HG03280 (cell line): ENCODE measurements at regions not wholly inside any gene's neighbourhood (a gene's known extent, or its start where the extent isn't known, plus 50 kb on each side); places are given as distances from the start of the nearest gene placed in this dataset.
"Not testable (repeated sequence)": the region's sequence is repeated elsewhere in the genome, so short reads cannot be mapped to it uniquely, and the experiment has no call there.

Source experiments
- ATAC-seq: cut with Tn5 transposase; IDR thresholded peaks from one replicate; pipeline ENCODE4 v1.9.1; 2021; ENCODE audit warnings: mild to moderate bottlenecking, moderate library complexity; ENCODE audit not compliant: unreplicated experiment

DNA sequence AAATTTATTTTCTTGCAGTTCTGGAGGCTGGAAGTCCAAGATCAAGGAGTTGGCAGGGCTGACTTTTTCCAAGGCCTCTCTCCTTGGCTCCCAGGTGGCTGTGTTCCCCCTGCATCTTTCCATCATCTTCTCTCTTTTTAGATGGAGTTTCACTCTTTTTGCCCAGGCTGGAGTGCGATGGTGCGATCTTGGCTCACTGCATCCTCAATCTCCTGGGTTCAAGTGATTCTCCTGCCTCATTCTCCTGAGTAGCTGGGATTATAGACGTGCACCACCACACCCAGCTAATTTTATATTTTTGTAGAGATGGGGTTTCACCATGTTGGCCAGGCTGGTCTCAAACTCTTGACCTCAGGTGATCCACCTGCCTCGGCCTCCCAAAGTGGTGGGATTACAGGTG lies 411.1 kb downstream of the RPS24 start:
- not testable (repeated sequence) for ATAC-seq

DNA sequence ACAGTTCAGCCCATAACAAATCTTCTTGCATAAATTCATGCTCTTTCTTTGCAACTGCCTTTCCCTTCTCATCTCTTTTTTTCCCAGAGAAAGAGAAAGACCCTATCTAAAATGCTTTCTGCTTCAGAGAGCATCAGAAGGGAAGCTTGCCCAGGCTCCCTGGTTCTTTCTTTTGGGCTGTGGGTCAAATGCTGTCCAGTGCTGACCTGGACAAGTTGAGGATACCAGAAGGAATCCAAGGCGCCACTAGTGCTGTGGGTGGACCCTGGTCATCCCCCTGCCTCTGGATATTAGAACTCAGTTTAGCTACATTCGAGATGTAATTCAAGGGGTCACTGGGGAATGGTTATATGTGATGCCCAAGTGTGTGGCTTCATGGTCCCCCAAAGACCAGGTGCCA lies 411.6 kb downstream of the RPS24 start:
- no peak for ATAC-seq

DNA sequence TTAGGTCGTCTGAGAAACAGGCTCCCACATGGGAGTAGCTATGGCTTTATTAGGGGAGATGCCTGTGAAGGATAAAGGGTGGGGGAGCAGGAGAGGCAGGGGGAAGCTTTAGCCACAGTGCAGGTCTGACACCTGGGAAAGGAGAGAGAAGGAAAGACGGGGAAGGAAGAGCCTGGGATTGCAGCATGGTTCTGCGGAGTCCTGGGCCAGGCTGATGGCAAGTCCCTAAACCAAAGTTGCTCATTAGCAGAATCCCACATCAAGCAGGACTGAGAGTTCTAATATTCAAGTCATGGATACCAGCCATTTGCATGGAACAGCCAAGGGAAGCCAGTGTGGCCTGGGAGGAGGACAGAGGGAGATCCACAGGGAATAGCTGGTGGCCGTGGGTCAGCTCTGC lies 414.8 kb downstream of the RPS24 start:
- no peak for ATAC-seq

DNA sequence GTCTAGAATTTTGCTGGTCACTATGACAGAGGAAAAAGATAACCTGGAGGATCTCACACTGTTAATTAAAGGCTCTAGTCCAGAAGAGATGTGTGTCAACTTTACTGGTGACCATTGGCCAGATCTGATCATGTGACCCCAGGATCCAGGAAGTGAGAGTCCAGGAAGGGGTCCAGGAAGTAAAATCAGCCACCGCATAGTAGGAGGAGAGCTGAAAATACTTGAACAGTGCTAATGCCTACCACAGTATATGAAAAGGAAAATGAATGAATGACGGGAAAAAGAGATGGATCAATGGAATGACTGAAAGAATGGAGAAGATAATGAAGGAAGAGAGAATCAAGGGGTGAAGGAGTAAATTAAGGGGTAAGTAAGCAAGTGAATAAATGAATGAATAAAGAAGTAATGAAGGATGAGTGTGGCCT lies 415.3 kb downstream of the RPS24 start:
- no peak for ATAC-seq

DNA sequence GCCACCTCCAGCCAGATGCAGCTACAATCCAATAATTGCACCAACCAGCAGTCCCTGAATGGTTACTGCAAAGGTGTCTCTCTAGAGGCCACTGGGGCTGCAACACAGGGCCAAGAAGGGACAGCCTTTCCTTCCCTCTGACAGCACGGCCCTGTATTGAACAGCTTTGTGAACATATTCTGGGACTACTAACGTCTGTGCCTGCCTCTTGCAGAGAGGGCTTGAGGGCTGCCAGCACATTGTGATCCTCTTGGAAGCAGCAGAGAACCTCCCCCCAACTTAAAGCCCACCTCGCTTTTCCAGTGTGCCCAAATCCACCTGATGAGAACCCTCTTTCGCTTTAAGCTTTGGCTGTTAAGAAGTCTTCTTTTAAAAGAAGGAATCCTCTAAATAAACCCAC lies 415.9 kb downstream of the RPS24 start:
- ATAC-seq, result no peak

DNA sequence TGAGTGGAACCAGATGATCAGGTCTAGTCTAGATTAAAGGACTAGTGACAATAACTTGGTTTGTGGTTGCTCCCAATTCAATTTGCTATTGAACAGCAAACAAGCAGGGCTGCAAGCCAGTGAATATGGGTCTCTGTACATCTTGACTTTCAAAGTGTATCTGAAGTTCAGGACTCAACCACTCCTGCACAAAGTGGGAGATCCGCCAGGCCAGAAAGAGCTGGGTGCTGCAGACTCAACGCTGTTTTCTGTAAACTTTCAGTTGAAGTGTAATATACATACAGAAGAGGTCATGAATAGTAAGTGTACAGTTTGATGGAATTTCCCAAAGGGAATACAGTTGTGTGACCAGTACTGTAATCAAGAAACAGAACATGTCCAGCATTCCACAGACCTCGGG lies 416.6 kb downstream of the RPS24 start:
- no peak for ATAC-seq

DNA sequence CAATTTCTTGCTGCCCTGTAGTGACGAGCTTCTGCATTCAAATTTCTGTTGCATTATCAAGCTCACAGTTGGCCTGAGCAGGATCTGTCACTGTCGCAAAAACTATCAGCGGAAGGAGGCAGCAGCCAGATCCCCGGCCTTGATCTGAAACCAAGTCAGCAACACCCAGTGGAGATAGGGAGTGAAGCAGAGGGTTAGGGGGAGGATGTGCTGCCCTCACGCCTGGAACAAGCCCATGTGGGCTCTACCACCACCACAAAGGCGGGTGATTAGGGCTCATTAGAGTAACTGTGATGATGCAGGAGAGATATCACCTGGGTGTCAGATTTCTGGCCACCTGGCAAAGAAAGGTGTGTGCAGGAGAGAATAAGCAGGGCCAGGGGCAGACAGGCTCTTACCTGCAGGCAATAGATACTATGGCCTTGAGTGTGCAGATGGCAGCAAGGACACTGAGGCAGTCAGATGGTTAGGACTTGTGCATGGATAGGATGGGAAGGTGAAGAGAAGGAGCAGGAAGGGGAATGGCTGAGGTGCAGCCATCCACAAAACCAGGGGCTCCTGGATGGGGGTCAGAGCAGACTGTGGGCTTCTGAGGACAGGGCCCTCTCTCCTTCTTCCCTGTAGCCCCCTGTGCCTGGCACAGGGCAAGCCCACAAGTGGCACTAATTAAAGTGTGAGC lies 417.3 kb downstream of the RPS24 start:
- ATAC-seq, result no peak

DNA sequence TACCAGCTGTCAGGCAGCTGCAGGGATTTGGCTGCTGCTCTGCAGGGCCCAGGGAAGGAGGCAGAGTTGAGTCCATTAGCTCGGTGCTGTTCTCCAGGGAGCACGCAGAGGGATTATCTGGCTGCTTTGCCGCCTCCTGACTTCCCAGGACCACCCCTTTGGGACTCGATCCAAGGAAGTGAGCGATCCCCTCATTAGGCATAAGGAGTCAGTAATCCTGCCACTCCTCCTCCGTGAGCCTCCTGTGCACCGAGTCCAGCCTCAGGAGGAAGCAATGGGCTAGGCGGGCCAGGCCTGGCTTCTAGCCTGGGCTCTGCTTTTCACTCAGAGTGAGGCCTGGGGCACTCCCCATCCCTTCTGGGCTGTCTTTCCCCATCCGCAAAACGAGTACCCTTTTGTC lies 417.9 kb downstream of the RPS24 start:
- ATAC-seq, result no peak

DNA sequence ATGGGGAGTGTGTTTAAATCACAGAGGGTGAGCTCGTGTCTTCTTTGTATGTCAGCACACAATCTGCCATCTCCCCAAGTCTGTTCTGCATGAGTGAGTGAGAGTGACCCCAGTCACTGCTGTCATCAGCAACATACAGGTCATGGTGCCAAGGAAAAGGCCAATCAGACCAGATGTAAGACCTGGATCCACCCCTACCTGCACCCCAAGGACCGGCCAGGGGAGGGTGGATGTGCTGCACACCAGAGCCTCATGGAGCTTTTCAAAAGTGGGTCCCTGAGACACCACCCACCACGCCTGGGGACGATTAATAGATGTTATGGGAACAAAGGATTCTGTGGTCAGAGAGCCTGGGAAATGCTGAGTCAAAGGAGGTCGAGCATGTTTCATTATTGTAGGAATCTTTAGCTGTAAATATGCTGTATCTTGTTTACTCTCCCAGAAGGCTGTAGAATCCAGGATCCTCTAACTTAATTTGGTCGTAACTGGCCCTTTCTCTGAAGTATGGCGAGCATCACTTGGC lies 420.5 kb downstream of the RPS24 start:
- no peak for ATAC-seq

DNA sequence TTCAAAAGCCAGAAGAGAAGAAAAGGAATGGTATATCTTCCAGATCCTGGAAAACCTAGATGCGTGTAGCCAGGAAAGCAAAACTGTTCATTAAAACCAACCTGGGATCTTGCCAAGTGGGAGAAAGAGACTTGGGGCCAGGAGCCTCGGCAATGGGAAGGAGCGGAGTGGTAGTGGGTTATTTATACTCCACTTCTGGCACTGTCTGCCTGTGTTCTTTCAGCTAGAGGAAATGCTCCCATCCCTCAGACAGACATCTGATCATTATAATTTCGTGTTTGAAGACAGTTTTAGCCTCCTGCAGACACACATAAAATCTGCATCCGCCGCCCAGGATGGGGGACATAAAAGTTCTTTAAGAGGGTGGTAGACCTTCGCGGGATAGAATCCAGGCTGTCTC lies 421.6 kb downstream of the RPS24 start:
- no peak for ATAC-seq

DNA sequence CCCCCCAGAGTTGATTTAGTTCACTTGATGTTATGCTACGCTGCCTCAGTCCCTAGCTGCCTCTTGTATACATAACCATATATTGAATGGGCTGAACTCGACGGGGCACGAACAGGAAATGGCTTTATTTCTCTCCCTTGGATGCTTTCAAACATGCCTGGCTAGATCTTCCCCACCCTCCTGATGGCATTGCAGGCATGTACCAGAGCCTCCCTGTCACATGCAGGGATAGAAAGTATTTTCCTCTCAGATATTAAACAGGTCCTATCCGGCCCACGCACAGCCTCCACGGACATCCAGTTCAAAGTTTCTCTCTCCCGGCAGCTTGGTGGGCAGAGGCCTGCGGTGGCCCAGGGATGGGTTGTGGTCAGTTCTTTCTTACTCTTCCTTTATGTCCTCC lies 422.1 kb downstream of the RPS24 start:
- no peak for ATAC-seq

DNA sequence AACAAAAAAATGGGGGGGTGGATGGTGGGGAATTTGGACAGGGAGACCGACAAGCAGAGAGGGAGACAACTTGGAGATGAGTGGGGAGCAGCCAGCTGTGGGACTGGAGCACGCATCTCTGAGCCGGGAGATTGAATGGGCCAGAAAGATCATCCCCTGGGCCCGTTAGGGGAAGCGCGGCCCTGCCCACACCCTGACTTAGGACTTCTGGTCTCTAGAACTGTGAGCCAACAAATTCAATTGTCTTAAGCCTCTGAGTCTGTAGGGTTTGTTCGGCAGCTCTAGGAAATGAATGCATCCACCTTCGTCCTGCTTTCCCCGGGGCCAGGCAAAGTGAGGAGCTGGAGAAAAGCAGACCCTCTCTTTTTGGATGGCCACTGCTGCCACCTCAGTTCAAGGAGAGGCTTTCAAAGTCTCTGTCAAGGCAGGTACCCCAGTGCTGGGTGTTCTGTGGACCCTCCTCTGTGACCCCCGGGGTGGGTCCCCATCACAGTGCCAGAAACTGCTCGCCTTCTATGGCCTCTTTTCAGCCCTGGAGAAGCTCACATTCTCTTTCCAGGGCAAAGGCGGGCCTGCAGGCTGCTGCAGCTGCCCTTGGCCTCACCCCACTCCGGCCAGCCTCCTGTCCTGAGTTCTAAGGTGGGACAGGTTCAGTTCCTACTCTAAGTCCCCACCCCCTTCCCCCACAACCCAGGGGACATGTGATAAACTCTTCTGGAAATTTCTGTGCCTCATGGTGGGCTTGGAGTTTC lies 423.2 kb downstream of the RPS24 start:
- no peak for ATAC-seq

DNA sequence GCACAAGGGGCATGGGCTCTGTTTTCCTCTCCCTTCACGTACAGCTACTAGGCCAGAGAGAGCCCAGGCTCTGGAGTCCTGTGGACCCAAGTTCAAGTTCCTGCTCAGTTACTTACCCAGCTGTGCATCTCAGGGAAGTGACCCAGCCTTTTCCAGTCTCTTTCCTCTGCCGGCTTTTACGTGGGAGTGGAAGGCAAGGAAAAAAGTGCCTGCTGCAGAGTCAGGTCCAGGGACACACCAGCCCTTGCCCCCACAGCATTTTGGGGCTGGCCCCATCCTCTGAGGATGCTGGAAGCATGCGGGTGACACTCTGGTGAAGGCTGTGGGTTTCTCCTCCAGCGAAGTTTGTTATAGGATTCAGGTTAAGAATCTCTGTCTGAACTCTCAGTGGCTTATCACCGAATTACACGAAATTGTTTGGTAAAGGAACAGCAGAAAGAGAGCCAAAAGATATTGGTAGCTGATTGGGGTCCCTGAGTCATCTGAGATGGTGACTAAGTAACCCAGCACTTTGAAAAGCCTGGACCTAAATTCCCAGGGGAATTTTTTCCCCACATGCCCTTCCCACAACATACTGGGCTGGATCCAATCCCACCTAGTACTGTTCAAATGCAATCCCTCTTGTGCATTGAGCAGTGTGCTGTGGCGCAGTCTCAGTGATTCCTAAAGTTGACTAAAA lies 424.3 kb downstream of the RPS24 start:
- ATAC-seq, result no peak

DNA sequence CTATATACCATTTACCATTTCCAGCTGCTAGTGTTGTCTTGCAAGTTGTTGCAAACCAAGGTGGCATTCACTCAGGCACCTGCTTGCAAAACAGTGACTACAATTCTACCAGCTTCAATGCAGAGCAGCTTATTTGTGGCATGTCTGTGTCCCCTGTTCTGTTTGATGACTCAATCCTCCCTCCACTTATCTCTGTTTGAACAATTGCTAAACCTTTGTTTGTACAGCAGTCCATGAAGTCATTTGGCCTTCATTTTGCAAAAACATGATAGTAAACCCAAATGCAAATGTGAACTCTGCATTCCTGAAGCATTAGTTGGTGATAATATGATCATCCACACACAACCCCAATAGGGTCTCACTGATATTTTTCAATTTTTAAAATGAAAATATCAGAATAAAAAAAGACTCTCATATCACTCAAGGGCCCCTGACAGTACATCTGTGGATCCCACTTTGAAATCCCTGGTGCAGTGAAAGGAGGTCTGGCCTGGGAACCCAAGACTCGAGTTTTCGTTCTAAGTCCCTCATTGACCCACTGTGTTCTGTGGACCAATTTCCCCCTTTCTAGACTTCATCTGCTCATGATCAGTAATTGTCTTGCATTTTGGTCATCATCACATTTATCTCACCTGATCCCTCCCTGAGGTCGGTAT lies 425.4 kb downstream of the RPS24 start:
- no peak for ATAC-seq

DNA sequence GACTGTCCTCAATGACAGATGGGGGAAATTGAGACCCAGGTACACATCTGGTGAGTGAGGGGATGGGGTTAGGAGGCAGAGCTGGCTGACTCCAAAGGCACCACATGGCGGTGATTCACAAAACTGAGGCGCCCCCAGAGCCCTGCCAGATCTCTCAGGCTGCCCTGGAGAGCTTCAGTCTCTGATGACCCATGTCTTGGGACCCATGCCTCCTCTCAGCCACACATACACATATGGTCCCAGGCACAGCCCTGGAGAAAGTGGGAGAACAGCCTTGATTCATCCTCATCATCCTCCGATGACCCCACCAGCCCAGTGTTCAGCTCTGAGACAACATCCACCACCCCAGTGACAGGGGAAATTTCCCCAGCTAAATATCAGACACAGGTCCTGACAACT lies 426.0 kb downstream of the RPS24 start:
- ATAC-seq, result no peak

DNA sequence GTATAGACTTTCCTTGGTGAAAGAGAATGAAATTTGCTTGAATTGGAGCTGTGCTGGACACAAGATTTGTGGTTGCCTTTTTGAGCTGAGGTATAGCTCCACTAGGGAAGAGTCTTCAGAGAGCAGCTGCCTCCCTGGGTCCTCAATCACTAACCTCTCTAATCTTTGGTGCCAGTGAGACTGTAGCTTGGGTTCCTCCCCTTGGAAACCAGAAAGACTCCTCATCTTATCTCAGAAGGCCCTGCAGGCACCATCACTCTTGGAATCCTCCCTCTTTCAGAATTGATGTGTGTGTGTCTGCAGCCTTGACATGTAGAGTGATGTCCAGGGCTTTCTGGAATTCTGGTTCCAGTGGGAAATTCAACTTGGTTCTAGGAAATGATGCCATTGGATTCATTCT lies 426.5 kb downstream of the RPS24 start:
- no peak for ATAC-seq

DNA sequence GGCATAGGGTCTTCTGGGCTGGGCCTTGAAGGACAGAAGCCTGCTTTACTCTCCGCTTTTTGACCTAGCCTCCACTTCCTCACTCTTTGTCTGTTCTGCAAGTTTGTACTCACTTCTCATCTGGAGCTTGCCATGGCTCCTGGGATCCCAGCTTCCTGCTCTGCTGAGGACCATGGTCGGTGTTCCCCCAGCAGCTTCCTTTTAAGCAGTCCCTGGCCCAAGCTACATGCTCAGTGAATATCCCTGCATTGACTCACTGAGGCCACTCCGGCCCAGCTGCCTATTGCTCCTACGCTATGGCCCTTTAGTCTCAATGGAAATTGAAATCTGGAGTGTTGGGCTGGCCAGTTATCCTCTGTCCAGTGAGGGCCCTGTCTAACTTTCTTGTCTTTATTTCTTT lies 427.7 kb downstream of the RPS24 start:
- no peak for ATAC-seq

DNA sequence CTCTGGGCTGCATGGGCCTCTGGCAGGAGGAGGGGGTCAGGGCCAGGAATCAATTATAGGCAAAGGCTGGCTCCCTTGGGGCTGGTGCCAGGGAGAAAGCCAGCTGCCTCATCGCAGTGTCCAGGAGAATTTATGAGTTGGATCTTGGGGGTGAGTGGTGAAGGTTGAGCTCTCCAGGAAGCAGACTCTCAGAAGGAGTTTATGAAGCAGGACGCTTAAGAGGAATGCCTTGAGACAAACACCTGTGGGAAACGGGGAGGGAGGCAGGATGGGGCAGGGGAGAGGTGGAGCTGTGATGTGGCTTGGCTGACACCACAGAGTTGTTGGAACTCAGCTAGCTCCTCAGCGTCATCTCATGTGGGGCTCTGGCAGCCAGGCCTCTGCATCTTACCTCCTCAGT lies 428.5 kb downstream of the RPS24 start:
- ATAC-seq, result no peak

DNA sequence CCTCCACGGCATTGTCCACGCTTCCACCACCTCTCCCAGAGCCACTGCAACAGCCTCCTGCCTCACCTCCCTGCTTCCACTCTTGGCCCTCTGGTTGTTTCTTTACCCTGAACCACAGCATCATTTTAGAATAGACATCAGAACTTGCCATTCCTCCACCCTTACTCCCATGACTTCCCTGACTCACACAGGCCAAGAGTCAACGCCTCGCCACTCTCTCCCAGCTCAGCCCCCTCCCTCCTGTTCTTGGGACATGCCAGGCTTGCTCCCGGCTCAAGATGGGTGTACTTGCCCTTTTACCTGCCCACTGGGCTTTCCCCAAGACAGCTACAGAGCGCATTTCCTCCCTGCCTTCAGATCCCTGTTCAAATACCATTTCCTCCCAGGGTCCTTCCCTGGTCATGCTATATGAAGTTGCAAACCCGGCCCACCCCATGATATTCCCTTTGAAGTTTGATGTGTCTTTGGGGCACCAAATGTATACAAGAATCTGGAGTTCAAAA lies 429.1 kb downstream of the RPS24 start:
- ATAC-seq, result no peak

DNA sequence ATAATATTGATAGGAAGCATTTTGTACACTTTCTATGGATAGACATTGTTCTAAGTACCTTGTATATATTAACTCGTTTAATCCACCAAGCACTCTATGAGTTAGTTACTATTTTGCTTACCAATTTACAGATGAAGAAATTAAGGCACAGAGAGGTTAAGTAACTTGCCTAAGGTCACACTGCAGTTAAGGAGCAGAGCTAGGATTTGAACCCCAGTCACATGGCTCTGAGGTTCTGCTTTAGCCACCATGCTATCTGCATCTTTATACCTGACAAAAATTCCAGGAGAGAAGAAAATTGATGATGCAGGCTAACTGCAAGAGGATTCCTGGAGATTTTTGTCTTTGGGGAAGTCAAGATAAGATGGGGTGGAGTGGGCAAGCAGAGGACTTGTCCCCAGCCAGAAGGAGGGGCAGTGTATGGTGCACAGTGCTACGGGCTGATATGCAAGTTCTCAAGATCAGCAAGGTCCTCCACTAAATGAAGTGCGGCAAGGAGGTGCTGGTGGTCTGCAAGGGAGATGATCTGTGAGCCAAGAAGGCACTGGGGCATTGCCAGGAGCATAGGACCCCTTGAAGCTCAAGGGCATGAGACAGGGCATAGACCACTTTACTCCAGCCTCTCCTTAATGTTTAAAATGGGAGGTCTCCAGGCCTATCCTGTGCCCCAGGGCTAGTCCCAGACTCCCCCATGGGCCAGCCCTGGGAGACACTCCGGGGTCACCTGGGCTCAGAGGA lies 430.6 kb downstream of the RPS24 start:
- ATAC-seq, result no peak

DNA sequence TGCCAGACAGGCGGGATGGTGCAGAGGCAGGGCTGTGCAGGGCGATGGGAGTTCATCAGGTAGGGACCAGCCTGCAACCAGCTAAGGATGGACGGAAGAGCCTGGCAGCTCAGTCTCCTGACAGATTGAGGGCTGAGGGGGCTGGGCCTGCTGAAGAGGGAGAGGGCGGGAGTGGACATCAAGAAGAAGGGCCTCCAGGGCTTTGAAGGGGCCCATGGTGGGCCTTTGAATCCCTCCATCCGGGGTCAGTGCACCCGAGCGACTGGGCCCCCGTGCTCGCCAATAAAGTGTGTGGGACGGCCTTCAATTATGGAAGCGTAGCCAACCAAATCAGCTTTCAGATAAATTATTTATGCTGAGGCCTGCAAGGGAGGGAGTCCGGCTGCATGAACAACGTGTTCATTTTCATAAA lies 431.2 kb downstream of the RPS24 start:
- ATAC-seq, result no peak
